NB4 (cell line): ENCODE measurements at regions not wholly inside any gene's neighbourhood (a gene's known extent, or its start where the extent isn't known, plus 50 kb on each side); places are given as distances from the start of the nearest gene placed in this dataset.

ENCODE experiments used
- POLR2A ChIP-seq: IDR thresholded peaks from 2 replicates; pipeline ENCODE4 v1.6.1; 2011; ENCODE audit warnings: mild to moderate bottlenecking; ENCODE audit not compliant: insufficient read length; ENCODE audit errors: extremely low read depth
- TF ChIP-seq, protein P1 (sequence below): IDR thresholded peaks from one replicate; pipeline ENCODE4 v1.5.1; 2012; ENCODE audit warnings: low read depth, low read length
- TF ChIP-seq, protein P2 (sequence below): IDR thresholded peaks from 2 replicates; pipeline ENCODE4 v1.6.1; 2011; ENCODE audit warnings: low read depth, low read length

DNA sequence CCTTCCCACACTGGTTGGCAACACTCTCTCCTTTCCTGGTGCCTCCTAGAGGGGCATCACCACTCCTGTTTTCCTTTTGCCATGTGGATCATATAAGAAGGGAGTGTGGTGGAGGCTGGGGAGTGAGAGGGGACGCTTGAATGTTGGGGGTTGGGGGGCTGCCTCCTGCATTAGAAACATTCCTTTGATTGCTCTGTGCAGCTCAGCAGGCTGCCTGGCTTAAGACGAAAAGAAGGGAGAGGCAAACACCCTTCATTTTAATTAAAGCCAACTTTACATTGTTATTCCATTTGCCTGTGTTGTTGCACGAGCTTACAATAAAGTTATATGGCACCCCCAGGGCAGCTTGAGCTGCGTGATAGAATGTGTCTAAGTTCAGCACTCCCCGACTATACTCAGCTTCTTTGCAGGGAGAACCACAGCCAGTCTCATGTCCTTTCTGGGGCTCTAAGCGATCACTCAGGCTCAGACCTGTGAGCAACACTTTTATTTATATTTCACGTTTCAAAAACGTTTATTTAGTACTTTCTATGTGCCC lies 57.4 kb downstream of the FOXD2 start:
- TF ChIP-seq, protein P1, sequence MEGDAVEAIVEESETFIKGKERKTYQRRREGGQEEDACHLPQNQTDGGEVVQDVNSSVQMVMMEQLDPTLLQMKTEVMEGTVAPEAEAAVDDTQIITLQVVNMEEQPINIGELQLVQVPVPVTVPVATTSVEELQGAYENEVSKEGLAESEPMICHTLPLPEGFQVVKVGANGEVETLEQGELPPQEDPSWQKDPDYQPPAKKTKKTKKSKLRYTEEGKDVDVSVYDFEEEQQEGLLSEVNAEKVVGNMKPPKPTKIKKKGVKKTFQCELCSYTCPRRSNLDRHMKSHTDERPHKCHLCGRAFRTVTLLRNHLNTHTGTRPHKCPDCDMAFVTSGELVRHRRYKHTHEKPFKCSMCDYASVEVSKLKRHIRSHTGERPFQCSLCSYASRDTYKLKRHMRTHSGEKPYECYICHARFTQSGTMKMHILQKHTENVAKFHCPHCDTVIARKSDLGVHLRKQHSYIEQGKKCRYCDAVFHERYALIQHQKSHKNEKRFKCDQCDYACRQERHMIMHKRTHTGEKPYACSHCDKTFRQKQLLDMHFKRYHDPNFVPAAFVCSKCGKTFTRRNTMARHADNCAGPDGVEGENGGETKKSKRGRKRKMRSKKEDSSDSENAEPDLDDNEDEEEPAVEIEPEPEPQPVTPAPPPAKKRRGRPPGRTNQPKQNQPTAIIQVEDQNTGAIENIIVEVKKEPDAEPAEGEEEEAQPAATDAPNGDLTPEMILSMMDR: no peak
- TF ChIP-seq, protein P2, sequence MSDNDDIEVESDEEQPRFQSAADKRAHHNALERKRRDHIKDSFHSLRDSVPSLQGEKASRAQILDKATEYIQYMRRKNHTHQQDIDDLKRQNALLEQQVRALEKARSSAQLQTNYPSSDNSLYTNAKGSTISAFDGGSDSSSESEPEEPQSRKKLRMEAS: no peak
- TF ChIP-seq POLR2A: no peak
